Upper lobe of left lung (tissue), 4 donors: ENCODE measurements at regions not wholly inside any gene's neighbourhood (a gene's known extent, or its start where the extent isn't known, plus 50 kb on each side); places are given as distances from the start of the nearest gene placed in this dataset.

Experiments
- POLR2A ChIP-seq, 4 donors: fragments of 450-650 bp; IDR thresholded peaks; one replicate each; pipeline ENCODE4 v1.5.1; 2016 to 2017; ENCODE audit warnings: antibody characterized with exemption in 4 of 4, mild to moderate bottlenecking in 2 of 4
- POLR2AphosphoS5 ChIP-seq, 2 donors: sonication (generic); formaldehyde crosslinking; IDR thresholded peaks; one replicate each; pipeline ENCODE4 v1.5.1; 2017; ENCODE audit warnings: antibody characterized with exemption in 2 of 2
- TF ChIP-seq, protein P1 (sequence below), 6 experiments: fragments of 450-650 bp in 4 of 6; fragments of 200-600 bp in 2 of 6; sonication (generic) in 2 of 6; IDR thresholded peaks; one replicate each; pipeline ENCODE4 v1.5.1; 2016 to 2019; ENCODE audit warnings: antibody characterized with exemption in 6 of 6

GRCh38 chr13:44220948-44221347 lies 152.7 kb upstream of the SERP2 start:
- TF ChIP-seq POLR2AphosphoS5 (IDR thresholded peaks at IDR 0.05): no peak
- TF ChIP-seq, protein P1, sequence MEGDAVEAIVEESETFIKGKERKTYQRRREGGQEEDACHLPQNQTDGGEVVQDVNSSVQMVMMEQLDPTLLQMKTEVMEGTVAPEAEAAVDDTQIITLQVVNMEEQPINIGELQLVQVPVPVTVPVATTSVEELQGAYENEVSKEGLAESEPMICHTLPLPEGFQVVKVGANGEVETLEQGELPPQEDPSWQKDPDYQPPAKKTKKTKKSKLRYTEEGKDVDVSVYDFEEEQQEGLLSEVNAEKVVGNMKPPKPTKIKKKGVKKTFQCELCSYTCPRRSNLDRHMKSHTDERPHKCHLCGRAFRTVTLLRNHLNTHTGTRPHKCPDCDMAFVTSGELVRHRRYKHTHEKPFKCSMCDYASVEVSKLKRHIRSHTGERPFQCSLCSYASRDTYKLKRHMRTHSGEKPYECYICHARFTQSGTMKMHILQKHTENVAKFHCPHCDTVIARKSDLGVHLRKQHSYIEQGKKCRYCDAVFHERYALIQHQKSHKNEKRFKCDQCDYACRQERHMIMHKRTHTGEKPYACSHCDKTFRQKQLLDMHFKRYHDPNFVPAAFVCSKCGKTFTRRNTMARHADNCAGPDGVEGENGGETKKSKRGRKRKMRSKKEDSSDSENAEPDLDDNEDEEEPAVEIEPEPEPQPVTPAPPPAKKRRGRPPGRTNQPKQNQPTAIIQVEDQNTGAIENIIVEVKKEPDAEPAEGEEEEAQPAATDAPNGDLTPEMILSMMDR (IDR thresholded peaks at IDR 0.05): no peak
- no peak for TF ChIP-seq POLR2A (IDR thresholded peaks at IDR 0.05)
